HG02763 (cell line): ENCODE measurements at regions not wholly inside any gene's neighbourhood (a gene's known extent, or its start where the extent isn't known, plus 50 kb on each side); places are given as distances from the start of the nearest gene placed in this dataset.
A peak's percentile ranks its signal among the peaks of the same experiment; 100 is the strongest.

ENCODE experiments used
- ATAC-seq: cut with Tn5 transposase; IDR thresholded peaks from one replicate; pipeline ENCODE4 v1.9.1; 2021; ENCODE audit warnings: mild to moderate bottlenecking, moderate library complexity; ENCODE audit not compliant: unreplicated experiment

GRCh38 chr4:14856062-14856933 lies 146.0 kb upstream of the CPEB2 start:
- peak; percentile 97 for ATAC-seq

GRCh38 chr4:14856934-14857235 lies 145.4 kb upstream of the CPEB2 start:
- no peak for ATAC-seq

- no peak for ATAC-seq
Measured at GRCh38 chr4:14857475-14857874, 144.8 kb upstream of the CPEB2 start.

GRCh38 chr4:14857981-14858380 lies 144.3 kb upstream of the CPEB2 start:
- ATAC-seq: no peak

- ATAC-seq: no peak
Measured at GRCh38 chr4:14862891-14863290, 139.4 kb upstream of the CPEB2 start.

- no peak for ATAC-seq
Measured at GRCh38 chr4:14863418-14864364, 138.6 kb upstream of the CPEB2 start.

- no peak for ATAC-seq
Measured at GRCh38 chr4:14864365-14865030, 137.8 kb upstream of the CPEB2 start.

- no peak for ATAC-seq
Measured at GRCh38 chr4:14865031-14865366, 137.3 kb upstream of the CPEB2 start.

GRCh38 chr4:14865804-14866203 lies 136.5 kb upstream of the CPEB2 start:
- no peak for ATAC-seq

GRCh38 chr4:14867847-14868246 lies 134.4 kb upstream of the CPEB2 start:
- ATAC-seq: no peak

- ATAC-seq: peak; percentile 39
Measured at GRCh38 chr4:14868426-14869395, 133.6 kb upstream of the CPEB2 start.

- no peak for ATAC-seq
Measured at GRCh38 chr4:14871676-14872430, 130.4 kb upstream of the CPEB2 start.

- peak; percentile 70 for ATAC-seq
Measured at GRCh38 chr4:14874990-14875389, 127.3 kb upstream of the CPEB2 start.

GRCh38 chr4:14877246-14878225 lies 124.7 kb upstream of the CPEB2 start:
- ATAC-seq: peak; percentile 39

- no peak for ATAC-seq
Measured at GRCh38 chr4:14878681-14879080, 123.6 kb upstream of the CPEB2 start.

- no peak for ATAC-seq
Measured at GRCh38 chr4:14879683-14880082, 122.6 kb upstream of the CPEB2 start.

- no peak for ATAC-seq
Measured at GRCh38 chr4:14880805-14881204, 121.5 kb upstream of the CPEB2 start.

GRCh38 chr4:14883166-14883565 lies 119.1 kb upstream of the CPEB2 start:
- ATAC-seq: no peak
